Adrenal gland (tissue), 9 donors: ENCODE measurements at regions not wholly inside any gene's neighbourhood (a gene's known extent, or its start where the extent isn't known, plus 50 kb on each side); places are given as distances from the start of the nearest gene placed in this dataset.

ENCODE experiments used
- DNase-seq, 7 donors: peaks; one replicate each; pipeline ENCODE4 v3.0.0-alpha.2; 2019 to 2020
- H3K27ac ChIP-seq, 5 donors: fragments of 200-600 bp; sonication (generic) in 4 of 5; 1 replicate in 3 of 5; 2 replicates in 2 of 5; pipeline versions ENCODE4 v1.5.1 to v1.8.0; 2016 to 2020; ENCODE audit warnings: mild to moderate bottlenecking in 1 of 5
- H3K27me3 ChIP-seq: fragments of 200-600 bp; 2 replicates; pipeline ENCODE4 v1.8.0; 2021
- H3K36me3 ChIP-seq, 2 donors: fragments of 200-600 bp; replicated peaks in 1 of 2; 1 replicate in 1 of 2; 2 replicates in 1 of 2; pipeline versions ENCODE4 v1.5.1 to v1.8.0; 2018 to 2022
- H3K4me1 ChIP-seq, 2 donors: fragments of 200-600 bp; replicated peaks in 1 of 2; 1 replicate in 1 of 2; 2 replicates in 1 of 2; pipeline versions ENCODE4 v1.5.1 to v1.8.0; 2018 to 2021
- H3K4me3 ChIP-seq, 4 donors: fragments of 200-600 bp; sonication (generic) in 3 of 4; one replicate each; pipeline ENCODE4 v1.5.1; 2016 to 2018
- H3K9me3 ChIP-seq, 3 donors: fragments of 200-600 bp; sonication (generic) in 1 of 3; replicated peaks in 1 of 3; 1 replicate in 2 of 3; 2 replicates in 1 of 3; pipeline versions ENCODE4 v1.5.1 to v1.8.0; 2016 to 2021
- POLR2A ChIP-seq, 2 donors: fragments of 450-650 bp; IDR thresholded peaks; one replicate each; pipeline ENCODE4 v1.6.1; 2017; ENCODE audit warnings: antibody characterized with exemption in 2 of 2, mild to moderate bottlenecking in 2 of 2, moderate library complexity in 1 of 2
- WGBS, 4 donors: extraction: QIAGEN DNeasy Blood & Tissue Kit in 2 of 4; methylation state at CpG; one replicate each; pipeline versions ENCODE4 v1.1.5 to v1.1.7; 2013 to 2017; 5-methylcytosine and 5-hydroxymethylcytosine counted together
- intact Hi-C, 2 donors: fragments of 100-400 bp; cut with DNase I; formaldehyde crosslinking; loops; one replicate each; pipeline versions ENCODE4 v1.14.1 to v1.15.0; 2022 to 2023
- TF ChIP-seq, protein P1 (sequence below), 6 experiments: fragments of 450-650 bp in 4 of 6; fragments of 200-600 bp in 2 of 6; sonication (generic) in 1 of 6; IDR thresholded peaks; 1 replicate in 5 of 6; 2 replicates in 1 of 6; pipeline versions ENCODE4 v1.5.1 to v1.8.0; 2016 to 2021; ENCODE audit warnings: antibody characterized with exemption in 6 of 6, mild to moderate bottlenecking in 2 of 6, moderate library complexity in 1 of 6
- donor health status: healthy with polysubstance abuse.
- donor health status: Bipolar disorder and iron deficiency.
- donor health status: DM: yes; HTN: yes; CAD: no.
- donor health status: DM: no; HTN: no; CAD: no.
- donor health status: DM: no; HTN: no; CAD: no.

DNA sequence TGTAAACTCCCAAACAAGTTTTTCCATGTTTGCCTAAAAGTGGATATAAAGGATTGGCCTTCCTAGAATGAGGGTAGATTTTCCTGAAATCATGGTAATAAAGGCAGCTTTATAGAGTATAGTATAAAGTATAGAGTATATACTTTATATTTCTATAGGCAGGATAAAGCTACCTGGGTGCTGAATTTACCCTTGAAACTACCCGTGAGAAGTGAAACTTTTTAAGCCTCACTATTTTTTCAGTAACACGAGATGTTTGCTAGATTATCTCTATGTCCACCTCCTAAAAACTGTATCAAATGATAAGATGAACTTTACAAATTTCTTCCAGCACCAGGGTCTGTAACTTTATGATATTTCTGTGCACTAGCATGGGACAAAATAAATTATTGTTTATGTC is 340.0 kb upstream of the GALNTL6 start:
- Histone ChIP-seq H3K27me3 (no peaks in the 10 kb centered on the region), H3K9me3 (no peaks in the 10 kb centered on the region), H3K27ac (no peak overlapping the region), H3K36me3 (no peaks in the 10 kb centered on the region), H3K4me3 (no peak overlapping the region), H3K4me1 (no peaks in the 10 kb centered on the region)
- intact Hi-C loops, result no loop called here
- WGBS, 4 donors, result 43 to 59% (median 51%) methylated on average over 2 of the region's 2 CpGs
- no peak for DNase-seq
- no peak for TF ChIP-seq POLR2A (IDR thresholded peaks at IDR 0.05)
- TF ChIP-seq, protein P1, sequence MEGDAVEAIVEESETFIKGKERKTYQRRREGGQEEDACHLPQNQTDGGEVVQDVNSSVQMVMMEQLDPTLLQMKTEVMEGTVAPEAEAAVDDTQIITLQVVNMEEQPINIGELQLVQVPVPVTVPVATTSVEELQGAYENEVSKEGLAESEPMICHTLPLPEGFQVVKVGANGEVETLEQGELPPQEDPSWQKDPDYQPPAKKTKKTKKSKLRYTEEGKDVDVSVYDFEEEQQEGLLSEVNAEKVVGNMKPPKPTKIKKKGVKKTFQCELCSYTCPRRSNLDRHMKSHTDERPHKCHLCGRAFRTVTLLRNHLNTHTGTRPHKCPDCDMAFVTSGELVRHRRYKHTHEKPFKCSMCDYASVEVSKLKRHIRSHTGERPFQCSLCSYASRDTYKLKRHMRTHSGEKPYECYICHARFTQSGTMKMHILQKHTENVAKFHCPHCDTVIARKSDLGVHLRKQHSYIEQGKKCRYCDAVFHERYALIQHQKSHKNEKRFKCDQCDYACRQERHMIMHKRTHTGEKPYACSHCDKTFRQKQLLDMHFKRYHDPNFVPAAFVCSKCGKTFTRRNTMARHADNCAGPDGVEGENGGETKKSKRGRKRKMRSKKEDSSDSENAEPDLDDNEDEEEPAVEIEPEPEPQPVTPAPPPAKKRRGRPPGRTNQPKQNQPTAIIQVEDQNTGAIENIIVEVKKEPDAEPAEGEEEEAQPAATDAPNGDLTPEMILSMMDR (IDR thresholded peaks at IDR 0.05), result no peak

DNA sequence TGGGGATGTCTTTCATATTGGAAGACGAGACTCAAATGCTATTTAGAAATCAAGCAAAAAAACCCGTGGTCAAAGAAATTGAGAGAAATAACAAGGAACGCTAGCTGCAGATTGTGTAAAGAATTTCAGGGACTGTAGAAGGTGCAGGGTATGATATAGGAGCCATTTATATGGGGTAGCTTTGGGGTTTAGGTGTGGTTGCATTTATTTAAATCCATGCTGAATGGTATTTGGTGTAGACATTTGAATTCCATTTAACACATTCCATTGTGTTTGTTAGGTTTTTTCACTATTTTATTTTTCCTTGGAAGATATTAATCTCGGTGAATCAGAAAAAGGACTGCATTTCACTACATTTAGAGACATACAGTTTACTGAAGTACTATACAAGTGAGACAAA is 341.0 kb upstream of the GALNTL6 start:
- no peak for TF ChIP-seq POLR2A (IDR thresholded peaks at IDR 0.05)
- TF ChIP-seq, protein P1 (IDR thresholded peaks at IDR 0.05), result no peak
- no peaks in the 10 kb centered on the region for H3K4me1 ChIP-seq
- no peaks in the 10 kb centered on the region for H3K36me3 ChIP-seq
- H3K9me3 ChIP-seq, result no peaks in the 10 kb centered on the region
- intact Hi-C loops, result no loop called here
- H3K27ac ChIP-seq, result no peak overlapping the region
- no peak for DNase-seq
- H3K27me3 ChIP-seq, result no peaks in the 10 kb centered on the region
- 74 to 86% (median 79%) methylated on average over 4 of the region's 4 CpGs for WGBS, 4 donors
- no peak overlapping the region for H3K4me3 ChIP-seq

DNA sequence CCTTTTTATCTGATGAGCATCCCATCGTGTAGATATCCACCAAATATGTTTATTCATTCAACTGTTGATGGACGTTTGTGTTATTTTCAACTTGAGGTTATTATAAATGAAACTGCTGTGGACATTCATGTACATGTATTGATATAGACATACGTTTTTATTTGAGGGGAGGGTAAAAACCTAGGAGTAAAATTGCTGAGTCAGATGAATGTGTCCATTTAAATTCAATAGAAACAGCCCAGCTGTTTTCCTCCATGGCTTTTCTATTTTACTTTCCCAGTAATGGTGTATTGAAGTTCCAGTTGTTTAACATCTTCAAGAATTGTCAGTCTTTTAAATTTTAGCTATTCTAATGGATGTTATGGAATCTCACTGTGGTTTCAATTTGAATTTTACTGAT is 348.7 kb upstream of the GALNTL6 start:
- Histone ChIP-seq H3K36me3 (no peaks in the 10 kb centered on the region), H3K4me1 (no peaks in the 10 kb centered on the region), H3K27me3 (no peaks in the 10 kb centered on the region), H3K9me3 (no peaks in the 10 kb centered on the region), H3K27ac (no peak overlapping the region), H3K4me3 (no peak overlapping the region)
- no peak for DNase-seq
- intact Hi-C loops, result no loop called here
- WGBS, 4 donors, result 55 to 59% (median 57%) methylated on average over 3 of the region's 3 CpGs
- TF ChIP-seq, protein P1 (IDR thresholded peaks at IDR 0.05), result no peak

DNA sequence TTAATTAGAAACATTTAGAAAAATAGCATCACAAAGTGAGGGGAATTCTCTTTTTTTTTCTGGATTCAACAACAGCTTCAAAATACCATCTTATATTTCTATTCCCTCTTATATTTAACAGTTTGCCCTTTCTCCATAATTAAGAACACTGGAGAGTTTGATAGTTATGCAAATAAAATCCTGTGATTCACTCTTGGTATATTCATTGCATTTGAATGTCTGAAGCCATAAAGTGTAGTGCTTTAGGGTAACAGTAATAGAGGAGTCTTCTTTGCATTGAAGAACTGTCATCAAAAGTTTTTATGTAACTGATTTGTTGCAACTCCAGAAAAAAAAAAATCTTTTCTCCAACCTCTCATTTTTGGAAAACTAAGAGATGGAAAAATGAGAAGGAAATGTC is 352.0 kb upstream of the GALNTL6 start:
- intact Hi-C loops, result no loop called here
- no peak overlapping the region for H3K27ac ChIP-seq
- no peaks in the 10 kb centered on the region for H3K4me1 ChIP-seq
- no peaks in the 10 kb centered on the region for H3K36me3 ChIP-seq
- TF ChIP-seq POLR2A (IDR thresholded peaks at IDR 0.05), result no peak
- TF ChIP-seq, protein P1 (IDR thresholded peaks at IDR 0.05), result no peak
- no peak overlapping the region for H3K4me3 ChIP-seq
- DNase-seq, result no peak
- H3K9me3 ChIP-seq, result no peaks in the 10 kb centered on the region
- no peaks in the 10 kb centered on the region for H3K27me3 ChIP-seq
